GM21515 (cell line): ENCODE measurements at regions not wholly inside any gene's neighbourhood (a gene's known extent, or its start where the extent isn't known, plus 50 kb on each side); places are given as distances from the start of the nearest gene placed in this dataset.
"Not testable (repeated sequence)": the region's sequence is repeated elsewhere in the genome, so short reads cannot be mapped to it uniquely, and the experiment has no call there.

ENCODE experiments used
- ATAC-seq: cut with Tn5 transposase; IDR thresholded peaks from one replicate; pipeline ENCODE4 v1.9.1; 2021; ENCODE audit not compliant: unreplicated experiment

DNA sequence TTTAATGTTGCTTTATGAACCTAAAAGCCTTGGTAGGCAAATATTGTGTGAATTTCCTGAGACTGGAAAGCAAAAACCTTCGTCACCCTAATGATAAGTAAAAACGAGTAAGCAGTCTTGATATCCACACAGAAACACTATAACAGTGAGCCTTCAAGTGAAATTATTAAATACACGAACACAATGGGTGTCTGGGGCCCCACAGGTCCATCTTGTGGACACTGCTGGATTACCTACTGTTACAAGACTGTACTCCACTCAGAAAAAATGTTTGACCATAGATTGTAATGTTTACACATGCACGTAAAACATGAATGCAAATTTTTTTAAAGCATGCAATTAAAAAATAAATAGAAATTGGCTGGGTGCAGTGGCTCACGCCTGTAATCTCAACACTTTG, 466.9 kb downstream of the CD83 start:
- ATAC-seq = no peak

DNA sequence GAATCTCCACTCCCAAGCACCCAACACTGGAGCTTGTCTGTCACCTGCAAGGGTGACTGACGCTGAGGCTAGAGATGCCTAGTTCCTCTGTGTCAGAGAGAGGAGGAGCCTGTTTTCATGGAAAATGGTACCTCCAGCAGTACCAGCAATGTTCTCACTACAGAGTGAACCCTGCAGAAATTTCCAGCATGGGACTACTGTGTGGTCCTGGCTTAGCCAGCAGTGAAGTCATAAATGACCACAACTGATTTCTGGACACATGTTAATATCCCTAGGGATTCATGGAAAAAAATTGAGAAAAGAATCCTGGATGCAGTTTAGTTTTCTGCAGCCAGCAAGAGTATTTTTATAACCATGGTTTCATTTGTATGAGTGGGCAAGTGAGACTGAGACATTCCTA, 468.1 kb downstream of the CD83 start:
- no peak for ATAC-seq

DNA sequence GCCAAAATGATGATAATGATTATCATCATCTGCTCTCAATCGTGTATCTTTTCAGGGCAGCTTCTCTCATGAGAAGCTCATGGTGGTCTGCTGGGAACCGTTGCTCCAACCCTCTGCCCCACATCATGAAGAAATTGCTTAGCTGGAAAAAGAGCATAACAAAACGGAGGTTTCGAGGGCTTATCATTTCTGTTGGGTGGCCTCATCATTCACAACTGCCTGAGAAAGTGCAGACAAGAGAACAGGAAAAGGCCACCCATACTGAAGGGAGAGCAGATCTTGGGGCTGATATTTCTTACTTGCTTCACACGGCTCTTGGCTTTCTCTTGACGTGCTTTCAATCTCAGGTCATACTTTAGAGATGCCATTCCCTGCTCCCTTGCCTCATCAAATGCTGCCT, 471.6 kb downstream of the CD83 start:
- no peak for ATAC-seq

DNA sequence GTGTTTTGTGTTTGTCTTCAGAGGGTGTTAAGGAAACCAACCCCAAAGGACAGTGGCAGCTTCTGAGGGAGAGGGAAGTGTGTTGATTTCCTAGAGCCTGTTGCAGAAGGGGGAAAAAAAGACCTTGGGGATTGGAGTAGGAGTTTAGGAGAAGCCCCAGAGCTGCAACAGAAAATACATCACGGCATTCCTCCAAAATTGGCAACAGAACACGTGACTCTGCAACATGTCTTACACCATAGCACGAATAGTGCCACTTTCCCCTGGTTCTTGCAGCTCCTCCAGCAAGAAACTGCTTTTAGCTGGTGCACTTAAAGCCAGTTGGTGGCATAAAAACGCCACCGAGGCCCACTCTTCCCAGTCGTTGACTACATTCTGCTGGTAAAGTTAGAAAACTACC, 473.0 kb downstream of the CD83 start:
- ATAC-seq = no peak

DNA sequence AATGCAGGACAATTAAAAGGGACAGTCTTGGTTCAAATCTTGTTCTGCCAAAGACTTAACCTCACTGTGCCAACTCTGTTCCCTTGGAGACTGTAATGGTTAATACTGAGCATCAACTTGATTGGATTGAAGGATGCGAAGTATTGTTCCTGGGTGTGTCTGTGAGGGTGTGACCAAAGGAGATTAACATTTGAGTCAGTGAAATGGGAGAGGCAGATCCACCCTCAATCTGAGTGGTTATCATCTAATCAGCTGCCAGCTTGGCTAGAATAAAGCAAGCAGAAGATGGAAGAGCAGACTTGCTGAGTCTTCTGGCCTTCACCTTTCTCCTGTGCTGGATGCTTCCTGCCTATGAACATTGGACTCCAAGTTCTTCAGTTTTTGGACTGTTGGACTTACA, 474.4 kb downstream of the CD83 start:
- ATAC-seq = no peak

DNA sequence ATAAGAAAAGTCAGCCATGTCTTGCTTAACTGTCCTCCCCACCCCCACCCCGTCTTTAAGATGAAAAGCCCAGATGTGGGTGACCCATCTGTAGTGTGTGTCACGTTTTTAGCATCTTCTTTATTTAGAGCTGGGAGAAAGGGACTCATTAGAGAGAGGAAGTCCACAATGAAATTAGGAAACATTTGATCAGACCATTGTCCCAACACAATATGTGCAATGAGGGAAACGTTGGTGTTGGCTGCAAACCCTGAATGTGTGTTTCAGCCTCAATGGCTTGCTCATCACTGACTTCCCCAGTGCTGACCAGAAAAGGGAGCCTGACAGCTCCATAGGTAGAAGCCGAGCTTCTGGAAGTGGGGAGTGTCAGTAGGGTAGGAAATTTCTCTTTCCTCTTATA, 475.7 kb downstream of the CD83 start:
- ATAC-seq = no peak

- ATAC-seq = no peak
These were observed 478.2 kb downstream of the CD83 start for GRCh38 chr6:14595751-14596150.

- ATAC-seq = no peak
These were observed 478.8 kb downstream of the CD83 start for GRCh38 chr6:14596410-14596809.

- no peak for ATAC-seq
These were observed 479.5 kb downstream of the CD83 start for GRCh38 chr6:14597090-14597489.

DNA sequence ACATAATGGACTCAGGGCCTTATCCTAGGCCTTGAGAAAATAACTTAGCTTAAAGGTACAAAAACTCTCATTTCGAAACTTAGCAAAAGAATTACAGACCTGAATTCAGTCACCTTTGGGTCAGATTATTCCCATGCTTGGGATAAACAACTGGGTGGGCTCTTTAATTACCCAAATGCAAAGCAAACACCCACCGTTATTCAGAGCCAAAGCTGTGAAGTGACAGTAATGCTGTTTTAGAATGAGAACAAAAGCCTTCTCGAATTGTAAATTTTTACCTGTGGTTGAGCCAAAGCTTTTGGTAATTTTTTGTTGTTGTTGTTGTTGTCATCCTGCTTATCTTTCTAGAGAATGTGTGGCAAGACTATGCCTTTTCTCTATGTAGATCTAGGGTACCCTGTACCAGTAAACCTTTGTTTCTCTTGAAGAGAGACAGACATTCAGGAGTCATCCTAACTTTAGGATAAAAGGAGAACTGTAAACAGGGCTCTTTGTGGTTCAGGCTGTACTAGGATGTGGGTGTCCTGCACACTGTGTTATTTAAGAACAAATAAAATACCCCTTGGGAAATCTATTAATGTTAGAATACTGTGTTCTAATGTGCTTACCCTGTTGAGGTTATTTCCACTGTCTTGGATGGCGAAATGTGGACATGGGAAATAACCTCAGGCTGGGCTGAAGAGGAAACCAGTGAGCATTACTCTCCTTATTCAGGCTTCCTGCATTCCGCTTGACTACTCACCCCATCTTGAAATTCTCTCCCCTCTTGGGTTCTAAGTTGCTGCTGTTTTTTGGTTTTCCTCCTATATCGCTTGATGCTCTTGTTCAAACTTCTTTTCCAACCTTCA, 480.7 kb downstream of the CD83 start:
- ATAC-seq = no peak

GRCh38 chr6:14600306-14600705, 482.7 kb downstream of the CD83 start:
- not testable (repeated sequence) for ATAC-seq

DNA sequence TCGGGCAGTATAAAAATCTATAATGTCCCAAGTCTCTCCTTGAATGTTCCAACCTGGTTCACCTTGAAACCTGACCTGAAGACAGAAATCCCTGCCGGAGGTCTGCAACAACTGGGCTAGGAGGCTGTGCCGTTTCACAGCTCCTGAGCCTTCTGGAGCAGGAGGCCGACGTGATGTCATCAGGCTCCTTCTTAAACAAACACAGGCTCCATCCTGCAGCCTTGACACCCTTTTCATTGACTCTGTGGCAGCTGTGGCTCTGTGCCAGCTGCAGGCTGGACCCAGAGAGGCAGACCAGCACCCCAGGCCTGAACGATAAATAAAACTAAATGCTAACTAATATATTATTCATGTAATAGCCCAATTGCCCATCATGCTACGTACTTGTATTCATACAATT, 483.9 kb downstream of the CD83 start:
- no peak for ATAC-seq

- no peak for ATAC-seq
These were observed 488.8 kb downstream of the CD83 start for GRCh38 chr6:14606353-14606752.

- ATAC-seq = no peak
These were observed 492.6 kb downstream of the CD83 start for GRCh38 chr6:14610141-14610540.

DNA sequence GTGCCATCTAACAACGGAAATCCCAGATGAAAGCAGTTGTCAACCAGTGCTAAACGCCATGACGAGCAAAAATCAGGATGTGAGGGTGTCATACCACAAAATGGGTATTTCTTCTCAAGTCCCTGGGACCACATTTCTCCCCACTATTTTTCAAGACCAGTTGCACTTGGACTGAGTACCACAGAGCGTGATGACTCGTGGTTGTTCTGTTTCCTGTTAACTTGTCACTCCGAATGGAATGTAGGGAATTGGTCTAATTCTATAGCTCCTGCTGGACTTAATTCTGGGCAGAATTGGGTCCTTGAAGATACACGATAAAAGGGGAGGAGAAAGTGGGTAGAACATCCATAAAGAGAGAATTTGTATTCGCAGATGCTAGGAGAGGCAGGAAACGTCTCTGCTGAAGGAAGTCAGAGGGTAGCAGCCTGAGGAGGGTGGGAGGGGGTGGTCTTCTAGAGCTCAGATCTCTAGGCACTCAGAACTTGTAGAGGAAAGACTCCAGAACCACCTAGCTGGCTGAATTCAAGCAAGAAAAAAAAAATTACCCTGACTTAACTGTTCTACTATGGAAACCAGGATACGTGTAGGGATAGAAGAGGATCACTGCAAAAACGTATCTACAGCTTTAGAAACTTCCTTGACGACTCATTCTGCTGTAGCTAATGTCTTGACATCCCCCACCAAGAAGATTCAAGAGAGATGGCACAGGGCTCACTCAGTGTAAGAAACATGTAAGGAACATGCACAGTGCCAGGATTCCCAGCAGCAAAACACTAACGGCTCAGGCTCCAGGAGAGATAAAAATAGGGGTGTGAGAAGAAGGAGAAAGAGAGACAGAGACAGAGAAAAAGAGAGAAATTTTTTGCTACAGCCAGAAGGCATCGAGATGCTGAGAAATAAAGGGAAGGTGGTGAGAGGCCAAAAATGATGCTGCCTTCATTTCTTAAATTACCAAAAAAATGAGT, 494.7 kb downstream of the CD83 start:
- no peak for ATAC-seq

DNA sequence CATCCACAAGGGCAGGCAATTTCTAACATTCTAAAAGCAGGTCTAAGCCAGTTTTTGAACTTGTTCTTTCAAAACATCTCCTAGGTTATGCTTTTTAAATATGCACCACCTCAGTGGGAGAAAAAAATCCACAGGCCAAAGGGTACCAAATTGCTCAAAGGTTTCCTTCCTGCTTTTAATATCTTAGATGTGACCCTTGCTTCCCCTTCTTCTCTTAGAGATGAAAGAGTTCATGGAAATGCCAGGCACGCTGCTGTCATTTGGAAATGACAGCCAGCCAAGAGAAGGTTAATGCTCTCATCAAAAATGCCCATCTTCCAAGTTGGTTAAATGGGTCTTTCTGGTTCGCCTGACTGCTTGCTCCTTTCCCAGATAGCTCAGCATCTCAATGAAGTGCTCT, 497.1 kb downstream of the CD83 start:
- ATAC-seq = no peak

DNA sequence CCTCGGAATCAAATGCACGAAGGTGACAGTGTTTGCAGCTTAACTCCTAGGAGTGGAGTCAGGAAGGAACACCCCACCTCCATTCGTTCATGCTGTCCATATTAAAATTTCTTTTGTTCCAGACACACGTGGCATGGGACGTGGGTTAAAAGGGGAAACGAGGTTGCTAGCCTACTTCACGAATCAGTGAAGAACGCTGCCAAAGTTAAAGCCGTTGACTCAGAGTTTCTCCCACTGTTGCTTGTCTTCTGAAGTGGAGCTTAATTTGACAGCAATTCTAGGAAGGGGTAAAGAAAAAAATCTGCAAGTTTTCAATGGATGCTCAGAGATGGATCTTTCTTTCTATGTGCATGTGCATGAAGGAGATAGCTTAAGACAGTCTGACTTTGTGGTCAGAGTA, 499.1 kb downstream of the CD83 start:
- no peak for ATAC-seq

DNA sequence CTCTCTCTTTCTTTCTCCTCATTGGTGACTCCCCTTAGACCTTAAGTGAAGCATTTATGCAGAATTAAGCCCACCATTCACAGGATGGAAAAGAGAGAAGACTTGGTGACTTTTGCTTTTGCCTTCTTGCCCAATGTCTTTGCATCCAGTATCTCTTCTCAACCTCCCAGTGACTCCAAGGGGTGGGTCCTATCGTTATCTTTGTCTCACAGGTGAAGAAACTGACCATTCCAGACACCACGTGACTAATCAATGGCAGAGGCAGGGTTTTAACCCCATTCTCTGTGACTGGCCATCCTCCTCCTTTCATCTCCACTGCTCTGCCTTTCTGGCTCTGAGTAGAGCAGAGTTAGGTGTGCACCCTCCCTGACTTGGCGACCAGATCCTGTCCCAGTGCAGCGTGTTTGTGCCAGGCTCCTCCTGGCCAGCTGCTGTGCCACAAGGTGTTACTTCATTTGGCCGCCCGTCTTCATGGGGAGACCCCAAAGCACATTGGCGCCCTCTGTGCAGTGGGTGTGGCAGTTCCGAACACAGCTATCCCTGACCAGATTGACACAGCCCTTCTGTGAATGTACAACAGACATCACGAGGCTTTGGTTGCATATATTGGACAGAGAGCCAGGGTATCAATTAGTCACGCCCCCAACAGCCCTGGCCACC, 501.3 kb downstream of the CD83 start:
- no peak for ATAC-seq

DNA sequence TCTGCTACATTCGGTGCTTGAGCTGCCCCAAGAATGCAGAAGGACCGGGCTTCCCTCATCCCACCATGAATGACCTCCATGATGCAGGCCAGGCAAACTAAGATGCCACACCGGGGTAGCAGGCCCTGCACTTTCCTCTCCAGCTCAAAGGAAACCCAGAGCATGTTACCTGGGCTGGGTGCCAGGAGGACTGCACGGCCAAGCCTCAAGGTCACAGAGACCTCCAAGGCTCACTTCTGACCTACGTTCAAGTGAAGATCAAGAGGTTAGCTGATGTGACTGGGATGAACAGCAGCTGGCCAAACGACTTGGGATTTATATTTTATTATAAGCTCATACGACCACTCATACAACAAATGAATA, 501.8 kb downstream of the CD83 start:
- ATAC-seq = no peak

- ATAC-seq = no peak
These were observed 502.9 kb downstream of the CD83 start for GRCh38 chr6:14620522-14620921.

DNA sequence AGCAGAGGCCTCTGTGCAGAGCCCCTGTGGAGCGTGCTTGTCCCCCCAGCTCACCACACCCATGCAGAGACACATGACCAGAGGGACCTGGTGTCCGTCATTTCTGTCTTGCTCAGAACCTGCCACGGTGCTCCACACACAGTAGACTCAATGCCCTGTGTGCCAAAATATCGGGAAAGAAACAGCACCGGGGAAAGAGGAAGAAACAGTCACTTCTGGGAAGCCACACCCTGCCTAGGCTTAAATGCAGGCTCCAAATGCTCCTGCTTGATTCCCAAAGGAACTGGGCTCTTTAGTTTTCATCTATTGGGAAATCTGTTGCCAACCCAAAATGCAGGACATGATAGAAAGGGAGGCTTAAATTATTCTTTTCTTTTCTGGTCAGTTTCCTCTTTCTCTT, 503.9 kb downstream of the CD83 start:
- ATAC-seq = no peak

GRCh38 chr6:14622085-14622484, 504.5 kb downstream of the CD83 start:
- no peak for ATAC-seq
